ENCODE measurements at regions not wholly inside any gene's neighbourhood (a gene's known extent, or its start where the extent isn't known, plus 50 kb on each side); places are given as distances from the start of the nearest gene placed in this dataset.

- TF ChIP-seq TAF1 (IDR thresholded peaks at IDR 0.05; ENCODE audit: low read depth) (no peak), EP300 (IDR thresholded peaks at IDR 0.05; ENCODE audit: borderline replicate concordance) (no peak), CEBPB (IDR thresholded peaks at IDR 0.05) (no peak), REST (IDR thresholded peaks at IDR 0.05; ENCODE audit: low read depth) (no peak)
- TF ChIP-seq, protein P1, sequence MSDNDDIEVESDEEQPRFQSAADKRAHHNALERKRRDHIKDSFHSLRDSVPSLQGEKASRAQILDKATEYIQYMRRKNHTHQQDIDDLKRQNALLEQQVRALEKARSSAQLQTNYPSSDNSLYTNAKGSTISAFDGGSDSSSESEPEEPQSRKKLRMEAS (IDR thresholded peaks at IDR 0.05) = no peak
These were observed 871.8 kb downstream of the SUCLG1 start for GRCh38 chr2:83587309-83587708.
